PC-3 (cell line): ENCODE measurements at regions not wholly inside any gene's neighbourhood (a gene's known extent, or its start where the extent isn't known, plus 50 kb on each side); places are given as distances from the start of the nearest gene placed in this dataset.

ENCODE experiments used
- EZH2 ChIP-seq: fragments of 300-600 bp; sonication (generic); IDR thresholded peaks from one replicate; pipeline ENCODE4 v1.6.1; 2017; ENCODE audit warnings: antibody characterized with exemption, mild to moderate bottlenecking, low read length; ENCODE audit not compliant: unreplicated experiment
- EZH2phosphoT487 ChIP-seq: fragments of 300-600 bp; sonication (generic); IDR thresholded peaks from 2 replicates; pipeline ENCODE4 v1.6.1; 2018; ENCODE audit warnings: mild to moderate bottlenecking, antibody characterized with exemption, low read length, borderline replicate concordance
- TF ChIP-seq, protein P1 (sequence below): fragments of 300-600 bp; sonication (generic); conservative IDR thresholded peaks from 2 replicates; pipeline ENCODE4 v1.5.1; 2017; ENCODE audit warnings: antibody characterized with exemption, low read depth, mild to moderate bottlenecking, low read length

GRCh38 chr14:31992011-31992447 is 85.1 kb upstream of the ARHGAP5 start:
- TF ChIP-seq, protein P1, sequence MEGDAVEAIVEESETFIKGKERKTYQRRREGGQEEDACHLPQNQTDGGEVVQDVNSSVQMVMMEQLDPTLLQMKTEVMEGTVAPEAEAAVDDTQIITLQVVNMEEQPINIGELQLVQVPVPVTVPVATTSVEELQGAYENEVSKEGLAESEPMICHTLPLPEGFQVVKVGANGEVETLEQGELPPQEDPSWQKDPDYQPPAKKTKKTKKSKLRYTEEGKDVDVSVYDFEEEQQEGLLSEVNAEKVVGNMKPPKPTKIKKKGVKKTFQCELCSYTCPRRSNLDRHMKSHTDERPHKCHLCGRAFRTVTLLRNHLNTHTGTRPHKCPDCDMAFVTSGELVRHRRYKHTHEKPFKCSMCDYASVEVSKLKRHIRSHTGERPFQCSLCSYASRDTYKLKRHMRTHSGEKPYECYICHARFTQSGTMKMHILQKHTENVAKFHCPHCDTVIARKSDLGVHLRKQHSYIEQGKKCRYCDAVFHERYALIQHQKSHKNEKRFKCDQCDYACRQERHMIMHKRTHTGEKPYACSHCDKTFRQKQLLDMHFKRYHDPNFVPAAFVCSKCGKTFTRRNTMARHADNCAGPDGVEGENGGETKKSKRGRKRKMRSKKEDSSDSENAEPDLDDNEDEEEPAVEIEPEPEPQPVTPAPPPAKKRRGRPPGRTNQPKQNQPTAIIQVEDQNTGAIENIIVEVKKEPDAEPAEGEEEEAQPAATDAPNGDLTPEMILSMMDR: no peak
- TF ChIP-seq EZH2 (no peak), EZH2phosphoT487 (no peak)
